ENCODE measurements at regions not wholly inside any gene's neighbourhood (a gene's known extent, or its start where the extent isn't known, plus 50 kb on each side); places are given as distances from the start of the nearest gene placed in this dataset.
A peak's percentile ranks its signal among the peaks of the same experiment; 100 is the strongest.

DNA sequence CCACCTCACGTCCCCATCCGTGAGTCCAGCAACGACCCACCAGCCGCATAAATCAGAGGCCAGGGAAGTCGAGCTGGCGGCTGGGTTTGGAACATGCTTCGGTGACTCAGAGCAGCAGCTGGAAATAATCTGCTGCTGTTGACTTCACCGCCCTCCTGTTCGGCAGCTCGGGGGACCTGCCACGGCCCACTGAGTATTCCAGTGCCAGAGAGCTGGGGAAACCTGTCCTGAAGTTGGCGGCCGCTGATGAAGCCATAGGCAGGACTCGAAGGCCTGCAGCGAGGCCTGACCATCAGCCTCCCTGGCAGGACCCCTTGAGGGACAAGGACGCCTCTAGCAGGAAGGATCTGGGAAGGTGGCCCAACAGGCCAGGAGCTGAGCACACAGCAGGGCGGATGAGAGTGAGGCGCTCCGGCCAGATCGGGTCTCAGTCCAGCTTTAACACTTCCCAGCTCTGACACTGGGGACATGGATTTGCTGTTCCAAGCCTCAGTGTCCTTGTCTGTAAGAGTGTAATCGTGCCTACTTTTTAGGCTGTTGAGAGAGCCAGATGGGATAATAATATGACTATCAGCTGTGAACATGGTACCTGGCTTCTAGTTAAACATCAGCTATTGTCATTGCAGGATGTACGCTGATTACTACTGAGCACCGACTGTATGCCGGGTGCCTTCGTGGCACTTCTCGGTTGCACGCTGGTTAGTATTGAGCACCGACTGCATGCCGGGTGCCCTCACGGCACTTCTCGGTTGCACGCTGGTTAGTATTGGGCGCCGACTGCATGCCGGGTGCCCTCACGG is 50.4 kb upstream of the CIBAR2 start:
- Histone ChIP-seq H3K4me3 (ENCODE audit: low read depth, low read length) (no peak overlapping the region), H3K27ac (no peak overlapping the region), H3K36me3 (replicated peaks) (no peaks in the 10 kb centered on the region), H3K27me3 (replicated peaks) (no peaks in the 10 kb centered on the region)
- DNase-seq: peak; percentile 70
- in situ Hi-C loops (cut with HindIII; ENCODE audit: low pct_ligation_motif_present, low sequenced_read_pairs): no loop called here
- TF ChIP-seq, protein P1, sequence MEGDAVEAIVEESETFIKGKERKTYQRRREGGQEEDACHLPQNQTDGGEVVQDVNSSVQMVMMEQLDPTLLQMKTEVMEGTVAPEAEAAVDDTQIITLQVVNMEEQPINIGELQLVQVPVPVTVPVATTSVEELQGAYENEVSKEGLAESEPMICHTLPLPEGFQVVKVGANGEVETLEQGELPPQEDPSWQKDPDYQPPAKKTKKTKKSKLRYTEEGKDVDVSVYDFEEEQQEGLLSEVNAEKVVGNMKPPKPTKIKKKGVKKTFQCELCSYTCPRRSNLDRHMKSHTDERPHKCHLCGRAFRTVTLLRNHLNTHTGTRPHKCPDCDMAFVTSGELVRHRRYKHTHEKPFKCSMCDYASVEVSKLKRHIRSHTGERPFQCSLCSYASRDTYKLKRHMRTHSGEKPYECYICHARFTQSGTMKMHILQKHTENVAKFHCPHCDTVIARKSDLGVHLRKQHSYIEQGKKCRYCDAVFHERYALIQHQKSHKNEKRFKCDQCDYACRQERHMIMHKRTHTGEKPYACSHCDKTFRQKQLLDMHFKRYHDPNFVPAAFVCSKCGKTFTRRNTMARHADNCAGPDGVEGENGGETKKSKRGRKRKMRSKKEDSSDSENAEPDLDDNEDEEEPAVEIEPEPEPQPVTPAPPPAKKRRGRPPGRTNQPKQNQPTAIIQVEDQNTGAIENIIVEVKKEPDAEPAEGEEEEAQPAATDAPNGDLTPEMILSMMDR (IDR thresholded peaks at IDR 0.05; ENCODE audit: low read depth, low read length, missing control alignments): no peak

DNA sequence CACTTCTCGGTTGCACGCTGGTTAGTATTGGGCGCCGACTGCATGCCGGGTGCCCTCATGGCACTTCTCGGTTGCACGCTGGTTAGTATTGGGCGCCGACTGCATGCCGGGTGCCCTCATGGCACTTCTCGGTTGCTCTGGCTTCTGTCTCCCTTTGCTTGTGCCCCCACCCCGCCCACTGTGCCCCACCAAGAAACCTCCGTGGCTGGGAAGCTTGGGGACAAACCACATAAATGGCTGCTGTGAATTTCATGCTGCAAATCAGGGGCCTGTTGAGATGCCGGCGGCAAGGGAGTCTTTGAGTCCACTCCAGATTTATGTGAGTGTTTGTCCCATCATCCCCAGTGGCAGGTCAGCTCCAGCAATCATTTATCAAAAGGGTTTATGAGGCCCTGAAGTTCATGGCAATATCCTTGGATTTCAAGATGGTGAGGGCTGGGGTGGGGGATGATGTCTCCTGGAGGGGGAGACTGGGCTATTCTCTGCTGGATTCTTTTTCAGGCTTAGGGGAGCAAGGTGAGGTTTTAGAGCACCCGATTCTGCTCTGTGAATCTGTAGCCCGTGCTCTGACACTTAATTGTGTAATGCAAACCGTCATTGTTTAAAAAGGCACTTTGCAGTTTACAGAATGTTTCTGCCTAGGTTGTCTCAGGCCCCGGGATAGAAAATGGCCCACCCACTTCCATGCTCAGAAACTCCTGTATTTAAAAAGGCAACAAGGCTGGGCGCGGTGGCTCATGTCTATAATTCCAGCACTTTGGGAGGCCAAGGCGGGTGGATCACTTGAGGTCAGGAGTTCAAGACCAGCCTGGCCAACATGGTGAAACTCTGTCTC is 51.2 kb upstream of the CIBAR2 start:
- Histone ChIP-seq H3K4me3 (ENCODE audit: low read depth, low read length) (no peak overlapping the region), H3K27me3 (replicated peaks) (no peaks in the 10 kb centered on the region), H3K27ac (no peak overlapping the region), H3K36me3 (replicated peaks) (no peaks in the 10 kb centered on the region)
- TF ChIP-seq, protein P1 (IDR thresholded peaks at IDR 0.05; ENCODE audit: low read depth, low read length, missing control alignments): no peak
- in situ Hi-C loops (cut with HindIII; ENCODE audit: low pct_ligation_motif_present, low sequenced_read_pairs): no loop called here
- DNase-seq: no peak

DNA sequence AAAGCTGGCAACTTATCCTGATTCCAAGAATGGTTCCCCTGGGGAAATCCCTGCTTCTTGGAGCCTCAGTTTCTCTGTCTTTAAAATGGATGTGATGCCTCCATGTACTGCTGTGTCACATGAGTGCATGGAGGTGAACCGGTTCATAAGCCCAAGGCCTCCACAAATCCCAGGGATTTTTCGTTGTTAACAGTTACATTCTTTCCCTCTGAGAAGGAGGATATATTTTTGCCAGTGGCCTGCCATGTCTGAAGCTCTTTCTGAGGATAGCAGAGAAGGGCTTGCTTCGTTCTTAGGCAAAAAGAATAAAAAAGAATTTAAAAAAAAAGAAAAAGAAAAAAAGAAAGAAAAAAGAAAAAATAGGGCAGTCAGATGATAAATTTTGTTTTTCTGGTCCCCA is 52.2 kb upstream of the CIBAR2 start:
- TF ChIP-seq, protein P1 (IDR thresholded peaks at IDR 0.05; ENCODE audit: low read depth, low read length, missing control alignments): no peak
- DNase-seq: no peak
- Histone ChIP-seq H3K27me3 (replicated peaks) (no peaks in the 10 kb centered on the region), H3K27ac (no peak overlapping the region), H3K36me3 (replicated peaks) (no peaks in the 10 kb centered on the region), H3K4me3 (ENCODE audit: low read depth, low read length) (no peak overlapping the region)
- in situ Hi-C loops (cut with HindIII; ENCODE audit: low pct_ligation_motif_present, low sequenced_read_pairs): no loop called here

DNA sequence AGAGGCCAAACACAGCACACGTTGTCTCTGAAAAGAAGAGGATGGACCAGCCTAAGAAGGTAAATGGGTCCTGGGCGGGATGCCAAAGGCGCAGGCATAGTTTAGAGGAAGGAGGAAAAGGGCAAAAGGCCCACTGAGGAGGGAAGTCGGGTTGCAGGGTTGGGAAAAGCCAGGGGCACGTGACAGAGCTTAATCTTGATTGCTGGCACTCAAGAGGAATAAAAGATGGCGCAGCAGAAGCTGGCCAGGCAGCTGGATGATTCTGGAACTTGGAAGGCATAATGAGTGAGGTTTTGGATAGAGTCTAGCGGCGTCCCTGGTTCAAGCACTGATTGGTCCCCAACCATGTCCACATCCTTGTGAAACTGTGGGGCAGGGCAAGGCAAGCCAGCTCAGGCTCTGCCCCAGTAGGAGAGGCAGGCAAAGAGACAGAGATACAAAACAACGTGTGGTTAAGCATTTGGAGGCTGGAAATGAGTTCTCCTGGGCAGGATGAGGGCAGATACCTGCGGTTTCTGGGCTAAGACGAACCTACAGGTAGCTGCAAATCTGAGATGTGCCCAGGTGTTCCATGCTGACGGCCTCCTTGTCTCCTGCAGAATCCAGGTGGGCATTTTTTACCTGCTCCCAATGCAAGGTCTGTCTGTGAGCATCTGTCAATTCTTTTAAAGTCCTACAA is 52.7 kb upstream of the CIBAR2 start:
- no peak for DNase-seq
- Histone ChIP-seq H3K36me3 (replicated peaks) (no peaks in the 10 kb centered on the region), H3K4me3 (ENCODE audit: low read depth, low read length) (no peak overlapping the region), H3K27ac (no peak overlapping the region), H3K27me3 (replicated peaks) (no peaks in the 10 kb centered on the region)
- TF ChIP-seq, protein P1 (IDR thresholded peaks at IDR 0.05; ENCODE audit: low read depth, low read length, missing control alignments): no peak
- in situ Hi-C loops (cut with HindIII; ENCODE audit: low pct_ligation_motif_present, low sequenced_read_pairs): no loop called here

DNA sequence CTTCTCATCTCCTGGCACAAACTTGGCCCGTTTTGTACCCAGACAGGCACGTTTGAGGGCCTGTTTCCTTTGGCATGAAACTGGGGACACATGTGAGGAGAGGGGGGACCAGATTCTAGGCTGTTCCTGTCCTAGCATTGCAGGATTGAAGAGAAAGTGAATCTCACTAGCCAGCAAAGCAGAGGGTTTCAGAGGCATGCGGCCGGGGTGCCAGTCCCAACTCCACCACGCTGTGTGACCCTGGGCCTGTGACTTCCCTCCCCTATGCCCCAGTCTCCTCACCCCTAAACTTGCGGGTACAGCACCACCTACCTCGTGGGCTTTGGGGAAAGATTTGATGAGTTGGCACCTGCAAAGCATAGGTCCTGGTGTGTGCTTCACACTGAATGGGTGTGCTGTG is 53.5 kb upstream of the CIBAR2 start:
- Histone ChIP-seq H3K4me3 (ENCODE audit: low read depth, low read length) (no peak overlapping the region), H3K36me3 (replicated peaks) (no peaks in the 10 kb centered on the region), H3K27ac (no peak overlapping the region), H3K27me3 (replicated peaks) (no peaks in the 10 kb centered on the region)
- in situ Hi-C loops (cut with HindIII; ENCODE audit: low pct_ligation_motif_present, low sequenced_read_pairs): no loop called here
- DNase-seq: no peak
- TF ChIP-seq, protein P1 (IDR thresholded peaks at IDR 0.05; ENCODE audit: low read depth, low read length, missing control alignments): no peak
